H1 (cell line): ENCODE measurements at regions not wholly inside any gene's neighbourhood (a gene's known extent, or its start where the extent isn't known, plus 50 kb on each side); places are given as distances from the start of the nearest gene placed in this dataset.

Experiments used
- CEBPB ChIP-seq: IDR thresholded peaks from 2 replicates; pipeline ENCODE4 v1.6.1; 2012; ENCODE audit warnings: low read depth, low read length
- EGR1 ChIP-seq: IDR thresholded peaks from 2 replicates; pipeline ENCODE4 v1.6.1; 2011; ENCODE audit warnings: low read depth, low read length, borderline replicate concordance
- JUND ChIP-seq: IDR thresholded peaks from 2 replicates; pipeline ENCODE4 v1.6.1; 2011; ENCODE audit warnings: mild to moderate bottlenecking, improper control_type of control experiment, low read length
- KDM1A ChIP-seq: fragments of 200-600, 300-600 bp; sonication (generic); IDR thresholded peaks from 2 replicates; pipeline ENCODE4 v1.7.1; 2016; ENCODE audit warnings: mild to moderate bottlenecking, low read length, borderline replicate concordance
- RAD21 ChIP-seq, 2 experiments: IDR thresholded peaks in 1 of 2; conservative IDR thresholded peaks in 1 of 2; 2 replicates each; pipeline ENCODE4 v1.6.1; 2011; ENCODE audit warnings: low read depth in 2 of 2, low read length in 2 of 2, improper control_type of control experiment in 1 of 2, inconsistent platforms in 1 of 2, mild to moderate bottlenecking in 1 of 2, moderate library complexity in 1 of 2
- RNF2 ChIP-seq: fragments of 200-900, 300-1000 bp; sonication (generic); IDR thresholded peaks from 2 replicates; pipeline ENCODE4 v1.7.1; 2016; ENCODE audit warnings: borderline replicate concordance, low read depth, mild to moderate bottlenecking, antibody characterized with exemption, low read length; ENCODE audit not compliant: poor library complexity, severe bottlenecking; ENCODE audit errors: missing control alignments
- RXRA ChIP-seq: IDR thresholded peaks from 2 replicates; pipeline ENCODE4 v1.6.1; 2011; ENCODE audit warnings: low read depth, mild to moderate bottlenecking, low read length, moderate library complexity; ENCODE audit not compliant: insufficient read depth
- ZNF274 ChIP-seq: IDR thresholded peaks from 2 replicates; pipeline ENCODE4 v1.7.0; 2012; ENCODE audit warnings: low read length, borderline replicate concordance; ENCODE audit errors: extremely low read depth
- TF ChIP-seq, protein P1 (sequence below), 3 experiments: IDR thresholded peaks; 1 replicate in 2 of 3; 2 replicates in 1 of 3; pipeline versions ENCODE4 v1.5.1 to v1.6.1; 2011; ENCODE audit warnings: low read length in 3 of 3, mild to moderate bottlenecking in 3 of 3, inconsistent platforms in 2 of 3, low read depth in 1 of 3, moderate library complexity in 1 of 3; ENCODE audit not compliant: insufficient read depth in 1 of 3; ENCODE audit errors: control extremely low read depth in 1 of 3
- TF ChIP-seq, protein P2 (sequence below): fragments of 300-600 bp; sonication (generic); IDR thresholded peaks from 2 replicates; pipeline ENCODE4 v1.7.1; 2012; ENCODE audit warnings: low read length, moderate library complexity, mild to moderate bottlenecking, inconsistent platforms; ENCODE audit not compliant: insufficient replicate concordance

GRCh38 chr3:74314696-74315095 is 299.8 kb downstream of the CNTN3 start:
- TF ChIP-seq RAD21 (IDR thresholded peaks at IDR 0.05 in 1 of 2, conservative IDR thresholded peaks at IDR 0.05 in 1 of 2; ENCODE audit: low read depth in 2 of 2, low read length in 2 of 2) (no peak), JUND (no peak), KDM1A (no peak), CEBPB (no peak), RXRA (no peak), ZNF274 (no peak), RNF2 (no peak), EGR1 (no peak)
- TF ChIP-seq, protein P1, sequence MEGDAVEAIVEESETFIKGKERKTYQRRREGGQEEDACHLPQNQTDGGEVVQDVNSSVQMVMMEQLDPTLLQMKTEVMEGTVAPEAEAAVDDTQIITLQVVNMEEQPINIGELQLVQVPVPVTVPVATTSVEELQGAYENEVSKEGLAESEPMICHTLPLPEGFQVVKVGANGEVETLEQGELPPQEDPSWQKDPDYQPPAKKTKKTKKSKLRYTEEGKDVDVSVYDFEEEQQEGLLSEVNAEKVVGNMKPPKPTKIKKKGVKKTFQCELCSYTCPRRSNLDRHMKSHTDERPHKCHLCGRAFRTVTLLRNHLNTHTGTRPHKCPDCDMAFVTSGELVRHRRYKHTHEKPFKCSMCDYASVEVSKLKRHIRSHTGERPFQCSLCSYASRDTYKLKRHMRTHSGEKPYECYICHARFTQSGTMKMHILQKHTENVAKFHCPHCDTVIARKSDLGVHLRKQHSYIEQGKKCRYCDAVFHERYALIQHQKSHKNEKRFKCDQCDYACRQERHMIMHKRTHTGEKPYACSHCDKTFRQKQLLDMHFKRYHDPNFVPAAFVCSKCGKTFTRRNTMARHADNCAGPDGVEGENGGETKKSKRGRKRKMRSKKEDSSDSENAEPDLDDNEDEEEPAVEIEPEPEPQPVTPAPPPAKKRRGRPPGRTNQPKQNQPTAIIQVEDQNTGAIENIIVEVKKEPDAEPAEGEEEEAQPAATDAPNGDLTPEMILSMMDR (IDR thresholded peaks at IDR 0.05; ENCODE audit: control extremely low read depth in 1 of 3, insufficient read depth in 1 of 3, low read depth in 1 of 3, low read length in 3 of 3): no peak
- TF ChIP-seq, protein P2, sequence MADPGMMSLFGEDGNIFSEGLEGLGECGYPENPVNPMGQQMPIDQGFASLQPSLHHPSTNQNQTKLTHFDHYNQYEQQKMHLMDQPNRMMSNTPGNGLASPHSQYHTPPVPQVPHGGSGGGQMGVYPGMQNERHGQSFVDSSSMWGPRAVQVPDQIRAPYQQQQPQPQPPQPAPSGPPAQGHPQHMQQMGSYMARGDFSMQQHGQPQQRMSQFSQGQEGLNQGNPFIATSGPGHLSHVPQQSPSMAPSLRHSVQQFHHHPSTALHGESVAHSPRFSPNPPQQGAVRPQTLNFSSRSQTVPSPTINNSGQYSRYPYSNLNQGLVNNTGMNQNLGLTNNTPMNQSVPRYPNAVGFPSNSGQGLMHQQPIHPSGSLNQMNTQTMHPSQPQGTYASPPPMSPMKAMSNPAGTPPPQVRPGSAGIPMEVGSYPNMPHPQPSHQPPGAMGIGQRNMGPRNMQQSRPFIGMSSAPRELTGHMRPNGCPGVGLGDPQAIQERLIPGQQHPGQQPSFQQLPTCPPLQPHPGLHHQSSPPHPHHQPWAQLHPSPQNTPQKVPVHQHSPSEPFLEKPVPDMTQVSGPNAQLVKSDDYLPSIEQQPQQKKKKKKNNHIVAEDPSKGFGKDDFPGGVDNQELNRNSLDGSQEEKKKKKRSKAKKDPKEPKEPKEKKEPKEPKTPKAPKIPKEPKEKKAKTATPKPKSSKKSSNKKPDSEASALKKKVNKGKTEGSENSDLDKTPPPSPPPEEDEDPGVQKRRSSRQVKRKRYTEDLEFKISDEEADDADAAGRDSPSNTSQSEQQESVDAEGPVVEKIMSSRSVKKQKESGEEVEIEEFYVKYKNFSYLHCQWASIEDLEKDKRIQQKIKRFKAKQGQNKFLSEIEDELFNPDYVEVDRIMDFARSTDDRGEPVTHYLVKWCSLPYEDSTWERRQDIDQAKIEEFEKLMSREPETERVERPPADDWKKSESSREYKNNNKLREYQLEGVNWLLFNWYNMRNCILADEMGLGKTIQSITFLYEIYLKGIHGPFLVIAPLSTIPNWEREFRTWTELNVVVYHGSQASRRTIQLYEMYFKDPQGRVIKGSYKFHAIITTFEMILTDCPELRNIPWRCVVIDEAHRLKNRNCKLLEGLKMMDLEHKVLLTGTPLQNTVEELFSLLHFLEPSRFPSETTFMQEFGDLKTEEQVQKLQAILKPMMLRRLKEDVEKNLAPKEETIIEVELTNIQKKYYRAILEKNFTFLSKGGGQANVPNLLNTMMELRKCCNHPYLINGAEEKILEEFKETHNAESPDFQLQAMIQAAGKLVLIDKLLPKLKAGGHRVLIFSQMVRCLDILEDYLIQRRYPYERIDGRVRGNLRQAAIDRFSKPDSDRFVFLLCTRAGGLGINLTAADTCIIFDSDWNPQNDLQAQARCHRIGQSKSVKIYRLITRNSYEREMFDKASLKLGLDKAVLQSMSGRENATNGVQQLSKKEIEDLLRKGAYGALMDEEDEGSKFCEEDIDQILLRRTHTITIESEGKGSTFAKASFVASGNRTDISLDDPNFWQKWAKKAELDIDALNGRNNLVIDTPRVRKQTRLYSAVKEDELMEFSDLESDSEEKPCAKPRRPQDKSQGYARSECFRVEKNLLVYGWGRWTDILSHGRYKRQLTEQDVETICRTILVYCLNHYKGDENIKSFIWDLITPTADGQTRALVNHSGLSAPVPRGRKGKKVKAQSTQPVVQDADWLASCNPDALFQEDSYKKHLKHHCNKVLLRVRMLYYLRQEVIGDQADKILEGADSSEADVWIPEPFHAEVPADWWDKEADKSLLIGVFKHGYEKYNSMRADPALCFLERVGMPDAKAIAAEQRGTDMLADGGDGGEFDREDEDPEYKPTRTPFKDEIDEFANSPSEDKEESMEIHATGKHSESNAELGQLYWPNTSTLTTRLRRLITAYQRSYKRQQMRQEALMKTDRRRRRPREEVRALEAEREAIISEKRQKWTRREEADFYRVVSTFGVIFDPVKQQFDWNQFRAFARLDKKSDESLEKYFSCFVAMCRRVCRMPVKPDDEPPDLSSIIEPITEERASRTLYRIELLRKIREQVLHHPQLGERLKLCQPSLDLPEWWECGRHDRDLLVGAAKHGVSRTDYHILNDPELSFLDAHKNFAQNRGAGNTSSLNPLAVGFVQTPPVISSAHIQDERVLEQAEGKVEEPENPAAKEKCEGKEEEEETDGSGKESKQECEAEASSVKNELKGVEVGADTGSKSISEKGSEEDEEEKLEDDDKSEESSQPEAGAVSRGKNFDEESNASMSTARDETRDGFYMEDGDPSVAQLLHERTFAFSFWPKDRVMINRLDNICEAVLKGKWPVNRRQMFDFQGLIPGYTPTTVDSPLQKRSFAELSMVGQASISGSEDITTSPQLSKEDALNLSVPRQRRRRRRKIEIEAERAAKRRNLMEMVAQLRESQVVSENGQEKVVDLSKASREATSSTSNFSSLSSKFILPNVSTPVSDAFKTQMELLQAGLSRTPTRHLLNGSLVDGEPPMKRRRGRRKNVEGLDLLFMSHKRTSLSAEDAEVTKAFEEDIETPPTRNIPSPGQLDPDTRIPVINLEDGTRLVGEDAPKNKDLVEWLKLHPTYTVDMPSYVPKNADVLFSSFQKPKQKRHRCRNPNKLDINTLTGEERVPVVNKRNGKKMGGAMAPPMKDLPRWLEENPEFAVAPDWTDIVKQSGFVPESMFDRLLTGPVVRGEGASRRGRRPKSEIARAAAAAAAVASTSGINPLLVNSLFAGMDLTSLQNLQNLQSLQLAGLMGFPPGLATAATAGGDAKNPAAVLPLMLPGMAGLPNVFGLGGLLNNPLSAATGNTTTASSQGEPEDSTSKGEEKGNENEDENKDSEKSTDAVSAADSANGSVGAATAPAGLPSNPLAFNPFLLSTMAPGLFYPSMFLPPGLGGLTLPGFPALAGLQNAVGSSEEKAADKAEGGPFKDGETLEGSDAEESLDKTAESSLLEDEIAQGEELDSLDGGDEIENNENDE: no peak
